ENCODE measurements at regions not wholly inside any gene's neighbourhood (a gene's known extent, or its start where the extent isn't known, plus 50 kb on each side); places are given as distances from the start of the nearest gene placed in this dataset.

- no peak for TF ChIP-seq POLR2A (IDR thresholded peaks at IDR 0.05; ENCODE audit: low read length)
- no peak for TF ChIP-seq GATA1 (IDR thresholded peaks at IDR 0.05; ENCODE audit: low read depth, low read length)
These were observed 125.9 kb upstream of the ANK2 start for GRCh38 chr4:112923516-112923915.
